HCT116 (cell line): ENCODE measurements at regions not wholly inside any gene's neighbourhood (a gene's known extent, or its start where the extent isn't known, plus 50 kb on each side); places are given as distances from the start of the nearest gene placed in this dataset.

Experiments
- ATAC-seq: fragments of 200-7000 bp; cut with Tn5 transposase; 2 replicates; pipeline ENCODE4 v1.9.1; 2020; ENCODE audit warnings: mild to moderate bottlenecking, moderate library complexity
- BruUV-seq: library from RNA; stranded (reverse); fragments of 400-500 nt; replicated peaks from 2 replicates; lab custom pipeline; 2021; lab: Mats Ljungman, UMichigan
- CTCF ChIA-PET: fragments of 300-600 bp; sonication (Branson Sonifier 250); formaldehyde crosslinking; loops from one replicate; lab custom pipeline; 2021; ENCODE audit warnings: antibody characterized with exemption; lab: Charles Lee
- POLR2A ChIA-PET: fragments of 300-600, 350-600 bp; sonication (Branson Sonifier 250); formaldehyde crosslinking; loops from one replicate; lab custom pipeline; 2021; ENCODE audit warnings: antibody characterized with exemption; lab: Charles Lee
- RAD21 ChIA-PET, 2 experiments: fragments of 300-600 bp; sonication (Branson Sonifier 250); formaldehyde crosslinking; loops; one replicate each; lab custom pipeline; 2023; ENCODE audit warnings: low total read pairs in 2 of 2; ENCODE audit not compliant: uncharacterized antibody in 2 of 2, unreplicated experiment in 2 of 2, low non-redundant PET in 1 of 2; lab: Charles Lee
- DNase-seq: peaks from one replicate; pipeline ENCODE4 v3.0.0-alpha.2; 2010; ENCODE audit warnings: low read depth, low spot score
- H2AFZ ChIP-seq: fragments of 200-600 bp; shearing (Covaris generic), sonication (generic); 2 replicates; pipeline ENCODE4 v1.6.1; 2017; ENCODE audit warnings: low read depth, mixed run types, mixed read lengths, antibody characterized with exemption, low read length; ENCODE audit not compliant: poor library complexity, severe bottlenecking
- H3K27ac ChIP-seq: 2 replicates; pipeline ENCODE4 v1.5.1; 2012; ENCODE audit warnings: low read depth, low read length
- H3K27me3 ChIP-seq: fragments of 200-600 bp; sonication (generic); 2 replicates; pipeline ENCODE4 v1.6.1; 2016; ENCODE audit warnings: mixed run types, low read length, mixed read lengths; ENCODE audit not compliant: insufficient read depth
- H3K36me3 ChIP-seq, 2 experiments: fragments of 200-500 bp in 1 of 2; fragments of 200-600 bp in 1 of 2; sonication (Bioruptor generic) in 1 of 2; sonication (generic) in 1 of 2; 2 replicates each; pipeline versions ENCODE4 v1.5.1 to v1.6.1; 2014 to 2016; ENCODE audit warnings: low read length in 2 of 2, inconsistent platforms in 1 of 2, mixed read lengths in 1 of 2, mixed run types in 1 of 2; ENCODE audit not compliant: insufficient read depth in 2 of 2, control insufficient read depth in 1 of 2
- H3K4me1 ChIP-seq, 2 experiments: fragments of 200-600 bp in 1 of 2; sonication (generic) in 1 of 2; 2 replicates each; pipeline versions ENCODE4 v1.5.1 to v1.6.1; 2012 to 2017; ENCODE audit warnings: low read length in 2 of 2, inconsistent platforms in 1 of 2, mild to moderate bottlenecking in 1 of 2, mixed read lengths in 1 of 2, mixed run types in 1 of 2, moderate library complexity in 1 of 2; ENCODE audit not compliant: insufficient read depth in 2 of 2, control insufficient read depth in 1 of 2
- H3K4me2 ChIP-seq: fragments of 200-600 bp; sonication (generic); 2 replicates; pipeline ENCODE4 v1.6.1; 2017; ENCODE audit warnings: mixed run types, low read length, mixed read lengths
- H3K4me3 ChIP-seq, 2 experiments: fragments of 200-600 bp in 1 of 2; sonication (generic) in 1 of 2; replicated peaks in 1 of 2; 2 replicates each; pipeline ENCODE4 v1.5.1; 2011 to 2016; ENCODE audit warnings: low read length in 2 of 2, control low read depth in 1 of 2, low read depth in 1 of 2, mild to moderate bottlenecking in 1 of 2, mixed read lengths in 1 of 2, mixed run types in 1 of 2
- H3K79me2 ChIP-seq: fragments of 200-600 bp; sonication (generic); 2 replicates; pipeline ENCODE4 v1.6.1; 2017; ENCODE audit warnings: mild to moderate bottlenecking, mixed run types, low read length, moderate library complexity, mixed read lengths; ENCODE audit not compliant: insufficient read depth
- H3K9ac ChIP-seq: fragments of 200-600 bp; sonication (generic); 2 replicates; pipeline ENCODE4 v1.6.1; 2016; ENCODE audit warnings: low read length, mixed read lengths
- H3K9me2 ChIP-seq: fragments of 200-600 bp; sonication (generic), shearing (Covaris generic); 2 replicates; pipeline ENCODE4 v1.6.1; 2017; ENCODE audit warnings: mixed run types, mild to moderate bottlenecking, moderate library complexity; ENCODE audit not compliant: insufficient read depth
- H3K9me3 ChIP-seq, 2 experiments: fragments of 200-500 bp in 1 of 2; fragments of 200-600 bp in 1 of 2; sonication (Bioruptor generic) in 1 of 2; sonication (generic) in 1 of 2; 2 replicates each; pipeline ENCODE4 v1.6.1; 2014 to 2017; ENCODE audit warnings: low read length in 2 of 2, mixed read lengths in 2 of 2, inconsistent platforms in 1 of 2, low read depth in 1 of 2, mild to moderate bottlenecking in 1 of 2, mixed run types in 1 of 2, moderate library complexity in 1 of 2; ENCODE audit not compliant: control insufficient read depth in 1 of 2, insufficient read depth in 1 of 2
- H4K20me1 ChIP-seq: fragments of 200-600 bp; sonication (generic), shearing (Covaris generic); 2 replicates; pipeline ENCODE4 v1.6.1; 2017; ENCODE audit warnings: mixed run types, mild to moderate bottlenecking, moderate library complexity; ENCODE audit not compliant: insufficient read depth
- CEBPB ChIP-seq: IDR thresholded peaks from 2 replicates; pipeline ENCODE4 v1.6.1; 2012; ENCODE audit warnings: low read depth
- ELF1 ChIP-seq: IDR thresholded peaks from 2 replicates; pipeline ENCODE4 v1.6.1; 2012; ENCODE audit warnings: low read depth, borderline replicate concordance
- EZH2phosphoT487 ChIP-seq: fragments of 200-600 bp; IDR thresholded peaks from 2 replicates; pipeline ENCODE4 v1.6.1; 2018; ENCODE audit warnings: antibody characterized with exemption, borderline replicate concordance
- POLR2AphosphoS5 ChIP-seq: IDR thresholded peaks from 2 replicates; pipeline ENCODE4 v1.6.1; 2011; ENCODE audit warnings: mild to moderate bottlenecking, low read depth, low read length, moderate library complexity
- RAD21 ChIP-seq: IDR thresholded peaks from 2 replicates; pipeline ENCODE4 v1.6.1; 2012; ENCODE audit warnings: low read depth, mild to moderate bottlenecking
- YY1 ChIP-seq: IDR thresholded peaks from 2 replicates; pipeline ENCODE4 v1.6.1; 2011; ENCODE audit warnings: low read length, low read depth, moderate library complexity, mild to moderate bottlenecking; ENCODE audit not compliant: insufficient replicate concordance; ENCODE audit errors: extremely low read depth
- ZBTB33 ChIP-seq: IDR thresholded peaks from 2 replicates; pipeline ENCODE4 v1.6.1; 2011; ENCODE audit warnings: mild to moderate bottlenecking, low read length, moderate library complexity; ENCODE audit not compliant: insufficient replicate concordance; ENCODE audit errors: extremely low read depth
- ZFX ChIP-seq: fragments of 450-650 bp; IDR thresholded peaks from 2 replicates; pipeline ENCODE4 v1.6.1; 2017
- intact Hi-C: fragments of 100-400 bp; cut with micrococcal nuclease; formaldehyde crosslinking; loops from 2 replicates; pipeline ENCODE4 v1.10.0; 2022
- TF ChIP-seq, protein P1 (sequence below): IDR thresholded peaks from 2 replicates; pipeline ENCODE4 v1.6.1; 2012
- TF ChIP-seq, protein P2 (sequence below): IDR thresholded peaks from 2 replicates; pipeline ENCODE4 v1.6.1; 2012; ENCODE audit warnings: low read depth
- TF ChIP-seq, protein P3 (sequence below), 3 experiments: fragments of 200-600 bp in 1 of 3; sonication (generic) in 1 of 3; IDR thresholded peaks in 2 of 3; conservative IDR thresholded peaks in 1 of 3; 2 replicates each; pipeline ENCODE4 v1.5.1; 2012 to 2017; ENCODE audit warnings: low read depth in 2 of 3, low read length in 2 of 3, antibody characterized with exemption in 1 of 3, borderline replicate concordance in 1 of 3, control low read depth in 1 of 3, mild to moderate bottlenecking in 1 of 3, mixed read lengths in 1 of 3, mixed run types in 1 of 3, moderate library complexity in 1 of 3; ENCODE audit not compliant: insufficient read depth in 1 of 3

DNA sequence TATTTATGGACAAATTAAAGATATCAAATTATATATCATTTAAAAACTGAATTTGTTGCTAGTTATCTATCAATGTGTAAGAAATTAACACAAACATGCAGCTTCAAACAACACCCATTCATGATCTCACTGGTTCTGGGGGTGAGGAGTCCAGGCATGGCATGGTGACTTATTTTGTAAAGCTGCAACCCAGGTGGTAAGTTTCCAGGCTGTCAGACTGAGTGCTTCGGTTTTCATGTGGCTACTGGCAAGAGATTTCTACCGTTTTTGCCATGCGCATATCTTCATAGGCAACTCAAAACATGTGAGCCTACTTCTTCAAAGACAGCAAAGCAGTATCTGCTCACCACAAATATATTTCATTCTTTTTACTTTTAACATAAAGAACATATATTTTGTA is 364.3 kb upstream of the BCHE start:
- Histone ChIP-seq H3K36me3 (no peaks in the 10 kb centered on the region), H3K9me2 (no peaks in the 10 kb centered on the region; the same call in 1 of the 2 replicates), H2AFZ (no peak overlapping the region), H3K27ac (no peak overlapping the region), H3K79me2 (no peaks in the 10 kb centered on the region), H3K9ac (no peak overlapping the region), H4K20me1 (no peaks in the 10 kb centered on the region), H3K4me3 (no peak overlapping the region), H3K4me2 (no peak overlapping the region), H3K27me3 (no peaks in the 10 kb centered on the region), H3K9me3 (no peaks in the 10 kb centered on the region), H3K4me1 (no peaks in the 10 kb centered on the region)
- no TSS peak for BruUV-seq
- POLR2A ChIA-PET: no interaction called here
- CTCF ChIA-PET: no interaction called here
- RAD21 ChIA-PET: no interaction called here
- intact Hi-C loops: no loop called here
- no peak for DNase-seq
- no peak for ATAC-seq
- no peak for TF ChIP-seq CEBPB
- TF ChIP-seq YY1: no peak
- no peak for TF ChIP-seq POLR2AphosphoS5
- TF ChIP-seq, protein P1, sequence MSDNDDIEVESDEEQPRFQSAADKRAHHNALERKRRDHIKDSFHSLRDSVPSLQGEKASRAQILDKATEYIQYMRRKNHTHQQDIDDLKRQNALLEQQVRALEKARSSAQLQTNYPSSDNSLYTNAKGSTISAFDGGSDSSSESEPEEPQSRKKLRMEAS: no peak
- TF ChIP-seq, protein P2, sequence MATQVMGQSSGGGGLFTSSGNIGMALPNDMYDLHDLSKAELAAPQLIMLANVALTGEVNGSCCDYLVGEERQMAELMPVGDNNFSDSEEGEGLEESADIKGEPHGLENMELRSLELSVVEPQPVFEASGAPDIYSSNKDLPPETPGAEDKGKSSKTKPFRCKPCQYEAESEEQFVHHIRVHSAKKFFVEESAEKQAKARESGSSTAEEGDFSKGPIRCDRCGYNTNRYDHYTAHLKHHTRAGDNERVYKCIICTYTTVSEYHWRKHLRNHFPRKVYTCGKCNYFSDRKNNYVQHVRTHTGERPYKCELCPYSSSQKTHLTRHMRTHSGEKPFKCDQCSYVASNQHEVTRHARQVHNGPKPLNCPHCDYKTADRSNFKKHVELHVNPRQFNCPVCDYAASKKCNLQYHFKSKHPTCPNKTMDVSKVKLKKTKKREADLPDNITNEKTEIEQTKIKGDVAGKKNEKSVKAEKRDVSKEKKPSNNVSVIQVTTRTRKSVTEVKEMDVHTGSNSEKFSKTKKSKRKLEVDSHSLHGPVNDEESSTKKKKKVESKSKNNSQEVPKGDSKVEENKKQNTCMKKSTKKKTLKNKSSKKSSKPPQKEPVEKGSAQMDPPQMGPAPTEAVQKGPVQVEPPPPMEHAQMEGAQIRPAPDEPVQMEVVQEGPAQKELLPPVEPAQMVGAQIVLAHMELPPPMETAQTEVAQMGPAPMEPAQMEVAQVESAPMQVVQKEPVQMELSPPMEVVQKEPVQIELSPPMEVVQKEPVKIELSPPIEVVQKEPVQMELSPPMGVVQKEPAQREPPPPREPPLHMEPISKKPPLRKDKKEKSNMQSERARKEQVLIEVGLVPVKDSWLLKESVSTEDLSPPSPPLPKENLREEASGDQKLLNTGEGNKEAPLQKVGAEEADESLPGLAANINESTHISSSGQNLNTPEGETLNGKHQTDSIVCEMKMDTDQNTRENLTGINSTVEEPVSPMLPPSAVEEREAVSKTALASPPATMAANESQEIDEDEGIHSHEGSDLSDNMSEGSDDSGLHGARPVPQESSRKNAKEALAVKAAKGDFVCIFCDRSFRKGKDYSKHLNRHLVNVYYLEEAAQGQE: no peak
- TF ChIP-seq, protein P3, sequence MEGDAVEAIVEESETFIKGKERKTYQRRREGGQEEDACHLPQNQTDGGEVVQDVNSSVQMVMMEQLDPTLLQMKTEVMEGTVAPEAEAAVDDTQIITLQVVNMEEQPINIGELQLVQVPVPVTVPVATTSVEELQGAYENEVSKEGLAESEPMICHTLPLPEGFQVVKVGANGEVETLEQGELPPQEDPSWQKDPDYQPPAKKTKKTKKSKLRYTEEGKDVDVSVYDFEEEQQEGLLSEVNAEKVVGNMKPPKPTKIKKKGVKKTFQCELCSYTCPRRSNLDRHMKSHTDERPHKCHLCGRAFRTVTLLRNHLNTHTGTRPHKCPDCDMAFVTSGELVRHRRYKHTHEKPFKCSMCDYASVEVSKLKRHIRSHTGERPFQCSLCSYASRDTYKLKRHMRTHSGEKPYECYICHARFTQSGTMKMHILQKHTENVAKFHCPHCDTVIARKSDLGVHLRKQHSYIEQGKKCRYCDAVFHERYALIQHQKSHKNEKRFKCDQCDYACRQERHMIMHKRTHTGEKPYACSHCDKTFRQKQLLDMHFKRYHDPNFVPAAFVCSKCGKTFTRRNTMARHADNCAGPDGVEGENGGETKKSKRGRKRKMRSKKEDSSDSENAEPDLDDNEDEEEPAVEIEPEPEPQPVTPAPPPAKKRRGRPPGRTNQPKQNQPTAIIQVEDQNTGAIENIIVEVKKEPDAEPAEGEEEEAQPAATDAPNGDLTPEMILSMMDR (IDR thresholded peaks at IDR 0.05 in 2 of 3, conservative IDR thresholded peaks at IDR 0.05 in 1 of 3; ENCODE audit: borderline replicate concordance in 1 of 3, insufficient read depth in 1 of 3, low read depth in 2 of 3, low read length in 2 of 3): no peak
- TF ChIP-seq EZH2phosphoT487: no peak
- no peak for TF ChIP-seq ELF1
- no peak for TF ChIP-seq RAD21
- TF ChIP-seq ZFX: no peak
- TF ChIP-seq ZBTB33: no peak
